AG09319 (cell line): ENCODE measurements at regions not wholly inside any gene's neighbourhood (a gene's known extent, or its start where the extent isn't known, plus 50 kb on each side); places are given as distances from the start of the nearest gene placed in this dataset.

Source experiments
- DNase-seq: peaks from one replicate; pipeline ENCODE4 v3.0.0-alpha.2; 2010; ENCODE audit warnings: low read depth; ENCODE audit errors: extremely low read depth
- TF ChIP-seq, protein P1 (sequence below): IDR thresholded peaks from 2 replicates; pipeline ENCODE4 v1.5.1; 2011; ENCODE audit warnings: low read depth, mild to moderate bottlenecking, inconsistent platforms, low read length, moderate library complexity

DNA sequence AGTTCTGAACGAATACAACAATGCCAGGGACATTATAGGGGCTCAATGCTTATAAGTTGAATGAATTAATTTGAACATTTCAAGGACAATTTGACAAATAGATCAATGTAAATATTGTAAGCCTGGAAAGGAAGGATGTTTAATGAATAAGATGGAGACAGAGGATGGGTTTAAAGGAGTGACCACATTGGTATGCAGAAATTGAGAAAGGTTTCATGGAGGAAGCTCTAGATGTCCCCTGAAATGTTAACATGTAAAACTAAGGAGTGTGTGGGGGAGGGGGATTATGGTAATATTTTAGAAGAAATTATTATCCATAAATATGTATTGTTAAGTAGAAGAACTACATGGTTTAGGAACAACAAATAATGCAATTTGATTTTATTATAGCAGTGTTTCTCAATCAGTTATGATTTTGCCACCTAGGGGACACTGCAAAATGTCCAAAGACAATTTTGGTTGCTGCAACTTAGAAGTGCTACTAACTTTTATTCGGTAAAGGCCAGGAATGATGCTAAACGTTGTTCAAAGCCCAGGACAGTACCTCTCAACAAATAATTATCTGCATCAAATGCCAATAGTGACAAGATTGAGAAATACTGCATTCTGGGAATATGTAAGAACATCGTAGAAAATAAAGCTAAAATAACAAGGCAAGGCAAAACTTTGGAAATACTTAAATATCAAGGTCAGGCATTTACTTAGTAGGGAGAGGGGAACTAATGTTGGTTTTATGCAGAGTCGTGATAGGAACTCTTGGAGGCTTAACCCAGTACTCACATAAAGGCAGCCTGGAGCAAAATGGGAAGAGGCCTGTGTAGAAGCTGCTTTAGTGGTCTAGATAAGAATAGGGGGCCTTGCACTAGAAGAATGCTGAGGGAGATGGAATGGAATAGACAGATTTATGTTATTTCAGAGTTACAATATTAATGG is 686.9 kb upstream of the CITED2 start:
- TF ChIP-seq, protein P1, sequence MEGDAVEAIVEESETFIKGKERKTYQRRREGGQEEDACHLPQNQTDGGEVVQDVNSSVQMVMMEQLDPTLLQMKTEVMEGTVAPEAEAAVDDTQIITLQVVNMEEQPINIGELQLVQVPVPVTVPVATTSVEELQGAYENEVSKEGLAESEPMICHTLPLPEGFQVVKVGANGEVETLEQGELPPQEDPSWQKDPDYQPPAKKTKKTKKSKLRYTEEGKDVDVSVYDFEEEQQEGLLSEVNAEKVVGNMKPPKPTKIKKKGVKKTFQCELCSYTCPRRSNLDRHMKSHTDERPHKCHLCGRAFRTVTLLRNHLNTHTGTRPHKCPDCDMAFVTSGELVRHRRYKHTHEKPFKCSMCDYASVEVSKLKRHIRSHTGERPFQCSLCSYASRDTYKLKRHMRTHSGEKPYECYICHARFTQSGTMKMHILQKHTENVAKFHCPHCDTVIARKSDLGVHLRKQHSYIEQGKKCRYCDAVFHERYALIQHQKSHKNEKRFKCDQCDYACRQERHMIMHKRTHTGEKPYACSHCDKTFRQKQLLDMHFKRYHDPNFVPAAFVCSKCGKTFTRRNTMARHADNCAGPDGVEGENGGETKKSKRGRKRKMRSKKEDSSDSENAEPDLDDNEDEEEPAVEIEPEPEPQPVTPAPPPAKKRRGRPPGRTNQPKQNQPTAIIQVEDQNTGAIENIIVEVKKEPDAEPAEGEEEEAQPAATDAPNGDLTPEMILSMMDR, result no peak
- no peak for DNase-seq

DNA sequence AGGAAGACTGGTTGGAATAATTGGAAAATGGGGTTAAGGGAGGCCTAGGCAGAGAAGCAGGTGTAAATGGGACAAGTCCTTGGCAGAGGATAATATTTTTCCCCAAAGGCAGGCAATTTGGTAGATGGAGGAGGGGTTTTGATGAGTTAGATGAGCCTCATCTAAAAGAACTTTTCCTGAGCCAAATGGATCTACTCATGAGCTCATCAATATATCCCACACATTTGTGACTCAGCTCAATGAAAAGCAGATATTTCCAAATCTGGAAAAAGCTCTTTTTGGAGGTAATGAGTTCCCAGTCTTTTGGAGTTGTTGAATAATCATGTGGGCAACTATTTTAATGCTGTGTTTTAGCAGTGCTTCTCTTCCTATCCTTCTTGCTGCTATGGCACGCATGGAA is 685.5 kb upstream of the CITED2 start:
- TF ChIP-seq, protein P1, result no peak
- no peak for DNase-seq

DNA sequence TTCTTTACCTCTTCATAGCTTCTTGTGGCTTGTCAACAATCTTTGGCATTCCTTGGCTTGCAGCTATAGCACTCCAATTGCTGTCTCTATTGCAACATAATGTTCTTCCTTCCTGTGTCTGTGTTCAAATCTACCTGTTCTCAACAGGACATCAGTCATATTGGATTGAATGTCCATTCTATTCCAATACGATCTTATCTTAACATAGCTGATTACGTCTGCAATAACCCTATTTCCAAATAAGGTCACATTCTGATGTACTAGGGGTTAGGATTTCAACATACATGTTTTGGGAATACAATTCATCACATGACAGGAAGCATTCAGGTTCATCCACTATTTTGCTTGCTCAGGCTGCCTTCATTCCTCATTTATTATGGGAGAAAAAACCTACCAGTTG is 684.4 kb upstream of the CITED2 start:
- TF ChIP-seq, protein P1, result no peak
- no peak for DNase-seq

DNA sequence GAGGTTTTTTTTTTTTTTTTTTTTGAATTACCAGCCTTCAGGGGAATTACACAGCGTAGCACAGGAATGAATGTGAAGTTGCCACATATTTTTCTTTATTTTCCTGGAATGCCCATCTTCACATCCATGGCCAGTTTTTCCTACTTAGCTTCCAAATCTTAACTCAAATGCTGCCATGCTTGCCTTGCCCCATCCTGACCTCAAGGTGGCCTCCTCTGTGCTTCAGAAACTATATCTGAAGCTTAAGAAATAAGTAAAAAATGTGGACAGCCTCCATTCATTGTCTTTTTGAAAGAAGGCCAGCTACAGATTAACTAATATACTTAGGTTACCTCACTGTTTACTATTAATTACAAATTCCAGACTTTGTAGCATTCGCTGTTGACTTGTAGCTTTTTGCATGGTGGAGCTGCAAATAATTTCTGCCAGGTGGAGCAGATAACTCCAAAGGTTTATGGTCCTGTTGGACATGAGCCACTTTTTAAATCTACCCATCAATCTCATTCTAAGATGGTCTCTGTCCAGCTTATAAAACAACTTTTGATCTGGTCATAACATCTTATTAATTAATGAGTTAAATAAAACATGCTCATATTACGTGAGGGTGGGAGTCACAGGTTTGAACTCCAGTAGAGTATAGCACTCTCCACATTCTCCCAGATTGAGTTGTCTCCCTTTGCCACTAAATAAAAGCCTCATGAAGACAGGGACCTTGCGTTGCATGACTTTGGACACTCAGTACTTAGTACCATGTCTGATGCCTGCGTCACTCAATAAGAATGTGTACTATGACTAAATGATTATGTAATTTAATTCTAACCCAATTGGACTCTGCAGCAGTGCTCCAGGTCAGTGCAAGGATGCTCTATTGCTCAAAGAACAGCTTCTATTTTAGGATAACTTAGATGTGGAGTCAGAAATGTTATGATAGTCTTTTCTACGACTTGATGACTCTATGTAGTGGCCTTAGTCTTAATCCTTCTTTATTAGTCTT is 678.6 kb upstream of the CITED2 start:
- DNase-seq, result no peak

DNA sequence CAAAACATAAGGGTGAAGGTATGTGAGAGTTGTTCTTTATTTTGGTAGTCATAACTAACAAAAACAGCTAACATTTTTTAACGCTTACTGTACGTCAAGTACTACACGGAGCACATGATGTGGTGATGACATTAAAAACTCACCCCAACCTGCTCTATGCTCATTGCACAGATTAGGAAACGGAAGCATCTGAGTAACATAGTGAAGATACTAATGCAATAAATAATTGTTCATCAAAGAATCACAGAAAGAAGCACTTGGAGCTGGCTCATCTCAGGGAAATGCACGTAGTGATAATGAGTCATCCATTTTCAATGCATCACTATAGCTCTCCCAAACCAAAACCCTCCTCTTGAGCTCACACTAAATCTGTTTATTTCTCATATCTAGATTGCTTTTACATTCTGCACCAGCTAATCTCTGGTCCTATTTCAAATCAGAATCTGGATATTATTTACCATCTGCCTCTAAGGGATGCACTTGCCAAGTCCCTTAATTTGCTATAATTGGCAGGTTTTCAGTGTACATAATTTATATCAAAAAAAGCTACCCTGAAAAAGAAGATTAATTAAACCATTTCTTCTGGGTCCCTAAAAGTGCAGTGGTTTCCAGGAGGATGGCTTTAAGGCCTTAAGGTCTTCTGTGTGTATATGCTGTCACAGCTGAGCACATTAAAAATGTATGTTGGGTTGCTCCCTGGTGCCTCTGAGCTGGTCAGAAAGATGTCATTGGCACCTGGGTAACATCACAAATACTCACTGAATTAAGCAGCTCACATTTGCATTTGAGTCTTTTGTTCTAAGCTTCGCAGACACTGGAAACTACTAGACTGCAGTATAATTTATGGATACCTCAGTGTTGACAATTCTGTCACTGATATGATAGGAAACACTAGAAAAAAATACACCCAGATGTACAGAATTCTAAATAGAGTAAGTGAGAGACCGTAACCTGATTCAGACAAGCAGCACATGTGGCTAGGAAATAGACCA is 677.4 kb upstream of the CITED2 start:
- no peak for DNase-seq
- TF ChIP-seq, protein P1, result no peak

More for the DNA sequence above, 678.6 kb upstream of the CITED2 start:
- TF ChIP-seq, protein P1, result peak; percentile 51

DNA sequence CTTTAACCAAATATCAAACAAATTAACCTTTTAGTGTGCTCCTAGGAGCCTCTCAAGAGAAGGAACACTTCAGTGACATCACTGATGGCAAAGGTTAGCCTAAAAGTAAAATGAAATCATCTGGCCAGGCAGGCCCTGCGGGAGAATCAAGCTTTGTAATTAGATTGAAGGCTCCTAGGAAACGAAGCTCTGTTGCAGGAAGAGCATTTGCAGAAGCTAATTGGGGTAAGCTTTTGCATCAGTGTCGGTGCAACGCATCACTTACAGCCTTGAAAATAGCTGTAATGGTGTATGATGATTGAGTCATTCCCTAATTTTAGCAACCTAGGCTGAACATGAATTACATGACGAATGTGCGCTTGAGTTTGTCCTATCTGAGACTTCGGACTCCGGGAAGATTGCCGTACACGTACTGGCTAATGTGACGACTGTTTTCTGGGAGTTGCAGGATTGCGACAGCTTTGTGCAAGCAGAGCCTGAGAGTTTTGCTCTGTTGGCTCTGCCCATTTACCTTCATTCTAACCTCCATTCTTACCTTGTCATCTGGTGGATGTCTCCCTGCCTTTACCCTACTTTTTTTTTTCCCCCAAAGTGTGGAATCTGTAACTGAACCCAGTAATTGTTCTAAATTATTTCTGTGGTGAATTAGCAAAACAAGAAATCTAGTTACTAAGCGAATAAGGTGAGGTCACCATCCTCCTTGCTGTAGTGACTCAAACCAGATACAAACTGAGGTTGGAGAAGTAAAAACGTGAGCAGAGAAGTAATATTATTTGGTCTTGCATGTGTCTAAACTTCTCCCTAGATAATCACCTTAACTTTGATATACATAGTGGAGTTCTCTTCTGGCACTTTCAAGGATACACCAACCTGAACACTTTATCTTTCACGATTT is 675.9 kb upstream of the CITED2 start:
- no peak for DNase-seq

More for the DNA sequence above, 675.9 kb upstream of the CITED2 start:
- TF ChIP-seq, protein P1, result no peak
